Activated gamma-delta T cell (primary cell): ENCODE measurements at regions not wholly inside any gene's neighbourhood (a gene's known extent, or its start where the extent isn't known, plus 50 kb on each side); places are given as distances from the start of the nearest gene placed in this dataset.

Experiments used
- DNase-seq: peaks from one replicate; lab custom pipeline; 2025; lab: John Stamatoyannopoulos, UW

- no peak for DNase-seq
Measured at GRCh38 chr5:159819591-159820411, 96.5 kb upstream of the ADRA1B start.

DNA sequence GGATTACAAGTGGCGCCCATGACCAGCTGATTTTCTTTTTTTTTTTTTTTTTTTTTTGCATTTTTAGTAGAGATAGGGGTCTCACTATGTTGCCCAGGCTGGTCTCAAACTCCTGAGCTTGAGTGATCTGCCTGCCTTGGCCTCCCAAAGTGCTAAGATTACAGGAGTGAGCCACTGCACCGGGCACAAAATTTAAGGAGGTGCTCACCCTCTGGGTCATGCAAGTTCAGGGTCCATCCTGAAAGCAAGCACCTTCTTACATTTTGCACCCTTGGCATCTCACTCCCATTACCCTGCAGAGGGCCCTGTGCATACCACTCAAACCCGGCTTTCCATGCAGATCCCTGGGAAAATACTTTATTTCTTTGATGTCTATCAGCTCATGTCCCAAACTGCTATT is 95.6 kb upstream of the ADRA1B start:
- no peak for DNase-seq

- no peak for DNase-seq
Measured at GRCh38 chr5:159821461-159821940, 94.8 kb upstream of the ADRA1B start.

DNA sequence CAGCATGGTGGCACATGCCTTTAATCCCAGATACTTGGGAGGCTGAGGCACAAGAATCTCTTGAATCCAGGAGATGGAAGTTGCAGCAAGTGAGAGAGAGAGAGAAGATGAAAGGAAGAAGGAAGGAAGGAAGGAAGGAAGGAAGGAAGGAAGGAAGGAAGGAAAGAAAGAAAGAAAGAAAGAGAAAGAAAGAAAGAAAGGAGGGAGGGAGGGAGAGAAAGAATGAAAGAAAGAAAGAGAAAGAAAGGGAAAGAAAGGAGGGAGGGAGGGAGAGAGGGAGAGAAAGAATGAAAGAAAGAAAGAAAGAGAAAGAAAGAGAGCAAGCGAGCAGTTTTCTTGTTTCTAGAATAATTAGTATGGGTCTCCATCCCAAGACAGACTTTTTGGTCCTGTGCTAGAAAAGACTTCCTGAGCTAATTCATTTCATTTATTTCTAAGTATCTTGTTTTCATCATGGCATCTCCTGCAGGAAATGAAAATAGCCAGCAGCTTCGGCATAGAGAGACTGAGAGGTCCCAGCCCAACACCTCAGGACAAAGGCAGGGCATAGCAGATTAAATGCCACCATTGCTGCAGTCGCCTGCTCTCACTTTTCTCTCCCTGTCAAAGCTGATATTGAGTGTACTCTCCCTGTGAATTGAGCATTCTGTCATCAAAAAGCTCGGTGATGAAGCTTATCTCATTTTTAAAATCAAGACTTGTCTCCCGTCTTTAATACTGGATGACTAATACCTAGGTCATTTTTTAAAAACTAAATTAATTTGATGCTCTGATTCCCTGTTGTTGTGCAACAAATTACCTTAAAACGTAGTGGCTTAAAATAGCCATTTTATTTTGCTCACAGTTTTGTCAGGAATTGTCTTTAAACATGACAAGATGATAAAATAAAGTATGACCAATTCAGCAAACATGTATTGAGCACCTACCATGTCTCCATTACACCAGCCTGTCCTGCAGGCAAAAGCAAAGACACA is 91.8 kb upstream of the ADRA1B start:
- DNase-seq = no peak

DNA sequence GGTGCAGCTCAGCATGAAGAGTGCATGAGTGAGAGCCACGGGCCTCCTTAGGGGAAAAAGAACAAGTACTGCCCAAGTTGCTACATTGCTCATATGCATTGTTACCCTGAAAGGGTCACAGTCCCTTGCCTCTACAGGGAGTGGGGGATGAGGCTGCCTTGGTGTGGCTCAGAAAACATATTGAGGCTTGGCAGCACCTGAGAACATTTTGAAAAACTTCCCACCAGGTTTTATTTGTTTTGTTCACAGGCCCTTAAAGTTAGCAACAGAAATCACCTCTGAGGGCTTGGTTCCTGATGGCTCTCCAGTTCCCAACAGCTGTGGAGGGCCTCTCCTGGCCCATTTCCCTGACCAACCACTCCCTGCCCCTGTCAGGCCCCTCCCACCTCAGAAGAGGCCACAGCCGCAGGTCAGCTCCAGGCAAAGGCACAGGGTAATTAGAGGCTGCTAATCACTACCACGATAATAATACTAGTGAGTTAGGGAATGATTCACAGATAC is 90.7 kb upstream of the ADRA1B start:
- no peak for DNase-seq

GRCh38 chr5:159826351-159827214 is 89.7 kb upstream of the ADRA1B start:
- no peak for DNase-seq

DNA sequence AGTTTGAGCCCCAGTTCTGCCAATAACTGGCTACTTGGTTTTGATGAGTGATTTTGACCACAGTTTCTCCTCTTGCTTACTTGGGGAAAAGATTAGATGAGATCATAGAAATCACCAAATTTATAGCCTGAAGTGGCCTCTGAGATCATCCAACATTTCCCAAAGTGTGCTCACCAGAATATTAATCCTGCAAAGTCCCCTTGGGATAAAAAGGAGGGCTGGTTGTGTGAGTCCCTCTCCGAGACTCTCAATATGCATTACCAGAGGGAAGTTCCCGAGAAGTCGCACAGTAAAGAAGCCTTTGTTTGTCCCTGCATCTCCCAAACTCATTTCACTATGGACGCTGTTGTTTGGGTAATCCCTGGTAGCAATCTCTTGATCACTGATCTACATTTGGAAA is 88.4 kb upstream of the ADRA1B start:
- no peak for DNase-seq

GRCh38 chr5:159832073-159832472 is 84.2 kb upstream of the ADRA1B start:
- DNase-seq = no peak

- no peak for DNase-seq
Measured at GRCh38 chr5:159833088-159833487, 83.2 kb upstream of the ADRA1B start.

DNA sequence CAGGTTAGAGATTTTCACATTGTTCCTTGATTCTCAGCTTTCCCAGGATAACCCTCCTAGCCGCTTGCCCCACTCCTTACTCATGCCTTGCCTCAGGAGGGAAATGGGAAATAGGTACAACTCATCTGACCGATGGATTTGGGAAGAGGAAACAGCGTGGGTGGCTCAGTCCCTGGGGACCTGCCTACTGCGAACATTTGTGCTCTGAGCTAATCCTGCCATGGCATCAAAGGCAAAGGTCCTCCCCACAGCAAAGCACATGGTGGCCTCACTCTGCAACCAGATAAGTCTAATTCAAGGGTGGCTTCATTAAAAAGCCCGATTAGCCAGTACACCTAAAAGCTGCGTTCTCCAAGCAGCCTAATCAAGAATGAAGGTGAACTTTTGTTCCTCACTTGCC is 82.4 kb upstream of the ADRA1B start:
- no peak for DNase-seq

- no peak for DNase-seq
Measured at GRCh38 chr5:159835548-159835947, 80.7 kb upstream of the ADRA1B start.

DNA sequence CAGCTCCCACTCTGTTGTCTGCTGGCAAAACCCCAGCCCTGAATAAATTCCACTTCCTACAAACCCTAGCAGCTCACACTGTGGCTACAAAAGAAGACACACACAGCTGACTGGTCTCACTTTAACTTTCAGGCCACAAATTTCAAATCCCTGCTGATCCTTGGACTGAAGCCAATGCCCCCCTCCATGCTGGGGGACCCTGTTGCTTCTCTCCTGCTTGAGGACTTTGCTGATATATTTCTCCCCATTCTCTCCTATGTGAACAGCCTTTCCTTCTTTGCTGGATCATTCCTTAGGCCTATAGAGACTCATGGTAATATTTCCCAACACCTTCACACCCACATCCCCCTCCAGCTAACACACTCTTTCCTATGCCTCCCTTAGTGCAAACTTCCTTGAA is 79.6 kb upstream of the ADRA1B start:
- no peak for DNase-seq

DNA sequence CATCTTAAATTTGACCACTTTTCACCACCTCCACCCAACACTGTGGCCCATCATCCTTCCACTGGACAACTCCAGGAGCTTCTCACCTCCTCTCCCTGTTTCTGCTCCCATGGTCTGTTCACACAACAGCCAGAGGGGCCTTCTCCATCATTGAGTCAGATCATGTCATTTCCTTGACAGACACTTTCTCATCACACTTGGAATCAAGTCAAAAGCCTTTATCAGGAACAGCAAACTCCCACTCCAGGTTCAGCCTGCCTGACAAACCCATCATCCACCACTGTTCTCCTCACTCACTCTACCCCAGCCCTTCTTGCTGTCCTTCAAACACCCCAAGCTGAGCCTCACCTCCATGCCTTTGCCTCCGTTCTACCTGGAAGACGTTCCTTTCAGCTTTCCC is 78.4 kb upstream of the ADRA1B start:
- no peak for DNase-seq

DNA sequence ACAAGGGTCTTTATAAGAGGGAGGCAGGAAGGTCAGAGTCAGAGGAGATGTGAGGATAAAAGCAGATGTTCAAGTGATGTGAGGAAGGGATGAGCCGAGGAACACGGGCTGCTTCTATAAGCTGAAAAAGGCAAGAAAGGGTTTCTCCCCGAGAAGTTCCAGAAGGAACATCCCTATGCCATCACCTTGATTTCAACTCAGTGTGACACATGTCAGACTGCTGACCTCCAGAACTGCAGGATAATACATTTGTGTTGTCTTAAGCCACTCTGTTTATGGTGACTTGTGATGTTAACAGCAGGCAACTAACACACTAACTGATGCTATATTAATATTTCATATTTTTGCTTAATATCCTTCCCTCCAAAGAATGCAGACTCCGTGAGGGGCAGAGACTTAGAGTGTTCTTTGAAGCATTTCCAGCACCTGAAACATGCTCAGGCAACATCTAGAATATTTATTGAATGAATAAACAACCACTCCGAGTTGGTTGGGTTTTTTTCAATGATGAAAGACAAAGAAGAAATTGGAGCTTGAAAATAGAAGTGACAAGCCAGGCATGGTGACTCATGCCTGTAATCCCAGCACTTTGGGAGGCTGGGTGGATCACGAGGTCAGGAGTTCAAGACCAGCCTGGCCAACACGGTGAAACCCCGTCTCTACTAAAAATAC is 77.6 kb upstream of the ADRA1B start:
- no peak for DNase-seq

DNA sequence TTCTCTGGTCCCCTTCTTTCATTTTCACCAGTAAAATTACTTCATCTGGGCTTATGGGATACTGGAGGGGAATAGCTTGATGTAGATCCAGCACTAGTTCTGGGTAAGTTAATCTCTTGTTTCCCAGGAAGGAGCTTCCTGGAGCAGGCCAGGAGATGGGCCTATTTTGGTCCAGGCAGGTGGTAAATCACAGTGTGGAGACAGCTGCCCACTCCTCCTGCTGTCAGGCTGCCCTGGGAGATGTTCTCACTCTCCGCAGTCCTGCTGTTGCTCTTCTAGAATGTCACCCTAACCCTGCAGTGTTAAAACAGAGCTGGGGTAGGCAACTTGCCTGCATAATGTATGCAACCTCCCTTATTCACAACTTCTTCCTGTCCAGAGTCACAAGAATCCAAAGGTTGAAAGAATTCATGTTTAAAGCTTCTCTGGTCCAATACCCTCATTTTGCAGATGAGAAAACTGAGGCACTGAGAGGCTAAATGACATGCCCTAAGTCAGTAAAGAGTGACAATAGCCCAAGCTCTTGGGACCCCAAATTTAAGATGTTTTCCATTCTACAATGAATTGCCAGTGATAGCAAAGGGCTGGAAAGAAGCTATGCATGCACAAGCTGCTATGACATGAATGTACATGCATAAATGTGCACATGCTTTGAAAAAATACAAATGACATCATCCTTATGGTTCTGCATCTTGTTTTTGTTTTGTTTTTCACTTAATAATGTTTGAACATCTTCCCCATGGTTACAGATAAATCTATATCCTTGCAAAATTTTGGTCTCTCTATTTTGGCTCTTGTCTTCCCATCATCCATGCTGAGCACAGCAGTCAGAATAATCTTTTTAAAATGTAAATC is 71.8 kb upstream of the ADRA1B start:
- no peak for DNase-seq

GRCh38 chr5:159849437-159850083 is 66.7 kb upstream of the ADRA1B start:
- DNase-seq = no peak

GRCh38 chr5:159850160-159850559 is 66.1 kb upstream of the ADRA1B start:
- no peak for DNase-seq

DNA sequence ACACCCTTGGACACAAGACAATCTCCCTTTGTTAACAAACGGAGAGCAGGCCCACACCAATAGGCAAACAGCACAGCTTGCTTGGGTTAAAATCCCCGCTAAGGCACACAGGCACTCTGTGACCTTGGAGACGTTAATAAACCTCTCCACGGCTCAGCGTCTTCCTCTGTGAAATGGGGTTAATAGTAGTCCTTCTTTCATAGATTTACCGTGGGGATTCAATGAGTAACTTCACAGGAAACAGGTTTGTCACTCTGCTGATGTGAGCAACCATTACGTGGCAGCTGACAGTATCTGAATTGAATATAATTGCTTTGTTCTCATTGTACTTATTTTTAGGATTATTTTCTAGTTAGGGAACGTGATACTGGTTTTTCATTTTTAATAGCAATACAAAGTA is 65.2 kb upstream of the ADRA1B start:
- no peak for DNase-seq

DNA sequence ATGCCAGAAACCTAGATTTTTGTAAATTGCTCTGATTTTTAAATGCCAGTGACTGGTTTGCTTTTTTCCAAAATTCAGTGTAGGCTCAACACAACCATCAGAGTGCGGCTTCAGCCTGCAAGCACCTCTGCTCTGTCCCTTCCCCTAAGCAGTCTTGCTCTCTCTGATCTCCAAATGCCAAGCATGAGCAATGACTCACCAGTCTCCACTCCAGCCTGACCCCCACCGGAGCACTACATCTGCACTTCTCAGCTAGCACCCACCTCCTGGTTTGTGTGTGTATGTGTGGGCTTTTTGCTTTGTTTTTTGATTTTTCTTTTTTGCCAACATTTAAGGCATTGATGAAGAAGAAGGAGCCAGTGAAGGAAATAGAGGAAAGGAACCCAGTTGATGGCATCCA is 61.4 kb upstream of the ADRA1B start:
- DNase-seq = no peak
